Endothelial cell of umbilical vein (primary cell): ENCODE measurements at regions not wholly inside any gene's neighbourhood (a gene's known extent, or its start where the extent isn't known, plus 50 kb on each side); places are given as distances from the start of the nearest gene placed in this dataset.

Experiments used
- BruUV-seq: library from RNA; stranded (reverse); fragments of 400-500 nt; replicated peaks from 2 replicates; lab custom pipeline; 2021; lab: Mats Ljungman, UMichigan
- CTCF ChIA-PET: fragments of 300-600, 350-600 bp; sonication (Branson Sonifier 250); formaldehyde crosslinking; loops from one replicate; lab custom pipeline; 2021; ENCODE audit warnings: antibody characterized with exemption, inconsistent platforms; lab: Charles Lee
- POLR2A ChIA-PET: fragments of 300-600, 350-600 bp; sonication (Branson Sonifier 250); formaldehyde crosslinking; loops from one replicate; lab custom pipeline; 2021; ENCODE audit warnings: antibody characterized with exemption, inconsistent platforms; lab: Charles Lee
- DNase-seq: peaks from one replicate; pipeline ENCODE4 v3.0.0-alpha.2; 2011; ENCODE audit warnings: low read depth, low spot score
- FAIRE-seq: peaks from 2 replicates; lab custom pipeline; 2011; peaks lifted over from hg19 to GRCh38; lab: Jason Lieb, UNC
- H2AFZ ChIP-seq: 2 replicates; pipeline ENCODE4 v1.6.0; 2012; ENCODE audit warnings: low read depth, low read length, control low read depth, inconsistent platforms
- H3K27ac ChIP-seq: 2 replicates; pipeline ENCODE4 v1.5.1; 2011; ENCODE audit warnings: low read depth, mild to moderate bottlenecking, control low read depth, low read length, moderate library complexity; ENCODE audit not compliant: insufficient read depth
- H3K27me3 ChIP-seq, 2 experiments: 2 replicates each; pipeline versions ENCODE4 v1.6.0 to v1.6.1; 2011; ENCODE audit warnings: low read length in 2 of 2, mixed read lengths in 1 of 2; ENCODE audit not compliant: control insufficient read depth in 2 of 2, insufficient read depth in 2 of 2
- H3K36me3 ChIP-seq, 2 experiments: 2 replicates in 1 of 2; 3 replicates in 1 of 2; pipeline ENCODE4 v1.5.1; 2011; ENCODE audit warnings: low read length in 2 of 2, mild to moderate bottlenecking in 1 of 2, moderate library complexity in 1 of 2; ENCODE audit not compliant: control insufficient read depth in 2 of 2, insufficient read depth in 2 of 2; ENCODE audit errors: extremely low read depth in 1 of 2
- H3K4me1 ChIP-seq: 3 replicates; pipeline ENCODE4 v1.5.1; 2011; ENCODE audit warnings: mild to moderate bottlenecking, low read length; ENCODE audit not compliant: control insufficient read depth, insufficient read depth; ENCODE audit errors: extremely low read depth
- H3K4me2 ChIP-seq: 2 replicates; pipeline ENCODE4 v1.6.1; 2011; ENCODE audit warnings: low read length, control low read depth, mixed read lengths; ENCODE audit not compliant: insufficient read depth
- H3K4me3 ChIP-seq, 3 experiments: fragments of 200-600 bp in 1 of 3; sonication (generic), shearing (Covaris generic) in 1 of 3; replicated peaks in 1 of 3; 2 replicates each; pipeline ENCODE4 v1.5.1; 2011 to 2016; ENCODE audit warnings: control low read depth in 3 of 3, low read length in 3 of 3, mild to moderate bottlenecking in 2 of 3, inconsistent platforms in 1 of 3, low read depth in 1 of 3, moderate library complexity in 1 of 3; ENCODE audit not compliant: insufficient read depth in 1 of 3
- H3K79me2 ChIP-seq: 2 replicates; pipeline ENCODE4 v1.6.0; 2012; ENCODE audit warnings: low read length, inconsistent platforms; ENCODE audit not compliant: control insufficient read depth, insufficient read depth
- H3K9ac ChIP-seq: replicated peaks from 2 replicates; pipeline ENCODE3; 2011; ENCODE audit warnings: low read length, control low read depth; ENCODE audit not compliant: insufficient read depth; ENCODE audit errors: extremely low read depth
- H3K9me1 ChIP-seq: replicated peaks from 3 replicates; pipeline ENCODE4 v1.6.0; 2011; ENCODE audit warnings: mild to moderate bottlenecking, low read length; ENCODE audit not compliant: control insufficient read depth, insufficient read depth; ENCODE audit errors: extremely low read depth
- H3K9me3 ChIP-seq: replicated peaks from 2 replicates; pipeline ENCODE4 v1.5.1; 2012; ENCODE audit warnings: low read length, inconsistent platforms; ENCODE audit not compliant: control insufficient read depth, insufficient read depth
- H4K20me1 ChIP-seq: replicated peaks from 2 replicates; pipeline ENCODE3; 2011; ENCODE audit warnings: mild to moderate bottlenecking, low read length; ENCODE audit not compliant: control insufficient read depth, insufficient read depth; ENCODE audit errors: extremely low read depth
- CTCF ChIP-seq, 2 donors: IDR thresholded peaks; 1 replicate in 1 of 2; 2 replicates in 1 of 2; pipeline ENCODE4 v1.5.1; 2011; ENCODE audit warnings: low read length in 2 of 2, mild to moderate bottlenecking in 2 of 2, moderate library complexity in 2 of 2, control low read depth in 1 of 2, inconsistent platforms in 1 of 2, low read depth in 1 of 2; ENCODE audit not compliant: insufficient read depth in 1 of 2; ENCODE audit errors: extremely low read depth in 1 of 2
- EZH2 ChIP-seq: IDR thresholded peaks from 2 replicates; pipeline ENCODE4 v1.6.1; 2012; ENCODE audit warnings: borderline replicate concordance, low read depth, mild to moderate bottlenecking, moderate library complexity, low read length, inconsistent platforms; ENCODE audit not compliant: severe bottlenecking
- FOS ChIP-seq: IDR thresholded peaks from 2 replicates; pipeline ENCODE4 v1.6.1; 2011; ENCODE audit warnings: mild to moderate bottlenecking, low read length, moderate library complexity, borderline replicate concordance; ENCODE audit not compliant: insufficient read depth
- GATA2 ChIP-seq: IDR thresholded peaks from 2 replicates; pipeline ENCODE4 v1.7.0; 2011; ENCODE audit warnings: low read depth, mild to moderate bottlenecking, moderate library complexity, mixed read lengths, low read length; ENCODE audit not compliant: insufficient read length, insufficient read depth
- JUN ChIP-seq: IDR thresholded peaks from 2 replicates; pipeline ENCODE4 v1.6.1; 2011; ENCODE audit warnings: borderline replicate concordance, low read depth; ENCODE audit not compliant: insufficient read length, insufficient read depth
- MAX ChIP-seq: IDR thresholded peaks from 2 replicates; pipeline ENCODE4 v1.6.1; 2011; ENCODE audit not compliant: insufficient read depth, insufficient read length
- MYC ChIP-seq: IDR thresholded peaks from one replicate; pipeline ENCODE4 v1.6.1; 2011; ENCODE audit warnings: mild to moderate bottlenecking, low read depth, low read length
- POLR2A ChIP-seq: IDR thresholded peaks from 2 replicates; pipeline ENCODE4 v1.6.1; 2012; ENCODE audit warnings: low read depth, mild to moderate bottlenecking, control low read depth, low read length
- POLR2AphosphoS5 ChIP-seq: IDR thresholded peaks from 2 replicates; pipeline ENCODE4 v1.6.1; 2012; ENCODE audit warnings: low read depth, mild to moderate bottlenecking, control low read depth, low read length, moderate library complexity; ENCODE audit not compliant: insufficient read depth
- dilution Hi-C: fragments of 300-500 bp; cut with MboI; formaldehyde crosslinking; loops from one replicate; pipeline ENCODE4 v1.15.0; 2019; ENCODE audit warnings: low sequenced_read_pairs; ENCODE audit not compliant: extremely low pct_ligation_motif_present
- intact Hi-C: fragments of 100-400 bp; cut with micrococcal nuclease; formaldehyde crosslinking; loops from one replicate; pipeline ENCODE4 v1.10.0; 2022

- no peak for TF ChIP-seq EZH2
- Histone ChIP-seq H3K4me3 (no peak overlapping the region), H3K79me2 (no peaks in the 10 kb centered on the region), H3K9me3 (no peaks in the 10 kb centered on the region), H3K4me2 (no peak overlapping the region), H3K27me3 (peaks cover under 1% of the 10 kb centered on the region in 2 experiments), H3K9me1 (no peaks in the 10 kb centered on the region), H3K36me3 (no peaks in the 10 kb centered on the region), H3K4me1 (peaks cover 7% of the 10 kb centered on the region), H3K9ac (no peak overlapping the region), H3K27ac (no peak overlapping the region), H2AFZ (peak overlapping the region; percentile 76), H4K20me1 (no peaks in the 10 kb centered on the region)
- ChIA-PET CTCF (interaction anchor here (1.2 to 1.5 kb wide), 2 partner anchors 39 to 59 kb away, joined by 3 to 4 read pairs; no protein-coding TSS in a partner anchor), POLR2A (no interaction called here)
- dilution Hi-C loops = no loop called here
- DNase-seq (peak; percentile 12), FAIRE-seq (no peak)
- no TSS peak for BruUV-seq
- intact Hi-C loops = no loop called here
Observed at GRCh38 chr3:193911784-193912340, 224.1 kb upstream of the HES1 start.

- Histone ChIP-seq H3K4me3 (no peak overlapping the region), H3K36me3 (no peaks in the 10 kb centered on the region), H3K79me2 (no peaks in the 10 kb centered on the region), H3K9me1 (no peaks in the 10 kb centered on the region), H2AFZ (no peak overlapping the region), H3K9ac (no peak overlapping the region), H3K9me3 (no peaks in the 10 kb centered on the region), H4K20me1 (no peaks in the 10 kb centered on the region), H3K27me3 (peaks cover 2 to 3% of the 10 kb centered on the region in 2 experiments), H3K4me2 (no peak overlapping the region), H3K27ac (no peak overlapping the region), H3K4me1 (peaks cover 7% of the 10 kb centered on the region)
- dilution Hi-C loops = no loop called here
- CTCF ChIA-PET = no interaction called here
- TF ChIP-seq POLR2AphosphoS5 = no peak
- TF ChIP-seq MYC = no peak
- no peak for TF ChIP-seq GATA2
- TF ChIP-seq EZH2 = no peak
- TF ChIP-seq JUN = no peak
- TF ChIP-seq FOS = no peak
- TF ChIP-seq CTCF (IDR thresholded peaks at IDR 0.05; ENCODE audit: extremely low read depth in 1 of 2, insufficient read depth in 1 of 2, low read depth in 1 of 2, low read length in 2 of 2) = no peak
- no peak for TF ChIP-seq POLR2A
- TF ChIP-seq MAX = no peak
- no TSS peak for BruUV-seq
- intact Hi-C loops = no loop called here
- POLR2A ChIA-PET = no interaction called here
- DNase-seq (no peak), FAIRE-seq (no peak)
Observed at GRCh38 chr3:193912621-193913178, 223.2 kb upstream of the HES1 start.
